Hematopoietic multipotent progenitor cell treated with erythropoietin and hydrocortisone succinate and interleukin-3 and kit ligand, for 6 days (in vitro differentiated cells): ENCODE measurements at regions not wholly inside any gene's neighbourhood (a gene's known extent, or its start where the extent isn't known, plus 50 kb on each side); places are given as distances from the start of the nearest gene placed in this dataset.
"Not testable (repeated sequence)": the region's sequence is repeated elsewhere in the genome, so short reads cannot be mapped to it uniquely, and the experiment has no call there.

Experiments used
- DNase-seq: peaks from one replicate; pipeline ENCODE4 v3.0.0-alpha.2; 2015

DNA sequence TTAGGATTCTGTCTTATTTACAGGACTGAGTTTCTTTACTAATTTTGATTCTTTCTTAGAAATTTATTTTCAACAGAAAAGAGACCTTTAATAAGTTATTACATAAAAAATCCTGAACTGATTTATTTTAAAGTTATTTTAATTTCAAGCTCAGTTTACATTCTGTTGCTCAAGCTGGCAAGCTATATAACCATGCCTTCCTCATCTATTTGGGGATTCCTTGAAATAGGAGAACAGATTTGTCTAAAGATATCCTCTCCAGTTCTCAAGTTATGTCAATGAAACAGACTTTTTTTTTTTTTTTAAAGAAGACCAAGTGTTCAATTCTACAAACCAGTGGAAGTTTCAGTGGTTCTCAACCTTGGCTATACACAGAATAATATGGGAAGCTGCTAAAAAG, 103.3 kb upstream of the TRHDE start:
- no peak for DNase-seq

DNA sequence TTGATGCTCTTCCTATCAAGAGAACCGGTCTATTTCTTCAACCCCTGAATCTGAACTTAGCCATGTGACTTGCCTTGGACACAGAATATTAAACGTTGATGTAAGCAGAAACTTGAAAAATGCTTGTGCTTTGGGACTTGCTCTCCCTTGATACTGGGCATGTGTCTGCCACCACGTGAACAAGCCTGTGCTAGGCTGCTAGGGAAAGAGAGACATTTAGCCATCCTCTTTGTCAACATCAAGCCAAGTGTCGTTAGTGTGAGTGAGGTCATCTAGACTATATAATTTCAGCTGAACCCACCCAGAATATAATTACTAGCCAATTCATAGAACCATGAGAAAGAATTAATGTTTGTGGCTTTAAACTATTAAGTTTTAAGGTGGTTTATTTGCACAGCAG, 98.2 kb upstream of the TRHDE start:
- DNase-seq, result no peak

DNA sequence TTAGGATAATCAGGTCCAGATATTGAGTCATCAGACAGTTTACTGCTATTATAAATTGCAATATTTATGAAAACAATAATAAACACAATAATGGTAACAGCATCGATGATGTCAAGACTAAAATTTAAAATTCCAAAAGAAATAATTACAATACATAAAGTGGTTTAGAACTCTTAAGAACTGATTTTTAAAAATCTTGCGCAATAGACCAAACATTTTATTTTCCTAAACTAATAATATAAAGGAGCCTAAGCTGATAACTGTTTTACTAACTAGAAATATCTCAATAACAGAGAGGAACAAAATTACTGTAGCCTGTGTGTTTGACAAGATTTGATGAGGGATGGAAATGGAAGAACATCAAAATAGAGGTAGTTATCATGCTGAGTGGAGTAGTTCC, 93.9 kb upstream of the TRHDE start:
- DNase-seq, result no peak

DNA sequence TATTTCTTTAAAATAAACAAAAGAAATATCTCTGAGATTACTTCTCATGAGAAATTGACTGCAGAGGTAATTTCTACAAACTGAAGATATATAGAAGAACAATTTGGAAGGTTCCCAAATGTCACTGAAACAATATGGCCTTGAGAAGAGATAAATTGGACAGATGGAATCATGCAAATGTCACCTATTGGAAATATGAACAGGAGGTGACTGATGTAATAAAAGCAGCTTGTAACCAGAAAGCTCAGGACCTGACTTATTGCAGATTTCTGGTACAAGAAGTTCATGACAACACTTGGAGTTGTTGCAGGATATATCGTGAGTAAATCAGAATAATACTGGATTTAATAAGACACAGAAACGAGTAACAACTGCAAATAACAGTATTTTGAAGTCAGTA, 93.3 kb upstream of the TRHDE start:
- DNase-seq, result no peak

DNA sequence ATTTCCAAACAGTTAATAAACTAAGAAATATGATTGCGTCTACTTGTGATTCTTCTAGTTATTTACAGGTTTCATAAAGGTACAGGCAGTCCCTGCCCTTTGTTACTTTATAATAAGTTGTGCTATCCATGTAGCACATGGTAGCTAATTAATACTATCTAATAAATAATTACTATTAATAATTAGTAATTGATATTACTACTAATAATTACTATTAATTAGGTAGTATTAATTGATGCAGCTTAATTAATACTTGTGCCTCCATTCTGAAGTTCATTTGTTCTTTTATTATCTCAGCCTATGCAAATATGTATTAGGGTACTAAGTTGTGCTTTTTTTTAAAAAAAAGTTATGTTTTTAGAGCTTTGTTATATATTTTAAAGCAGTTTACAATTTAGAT, 92.3 kb upstream of the TRHDE start:
- DNase-seq, result no peak

DNA sequence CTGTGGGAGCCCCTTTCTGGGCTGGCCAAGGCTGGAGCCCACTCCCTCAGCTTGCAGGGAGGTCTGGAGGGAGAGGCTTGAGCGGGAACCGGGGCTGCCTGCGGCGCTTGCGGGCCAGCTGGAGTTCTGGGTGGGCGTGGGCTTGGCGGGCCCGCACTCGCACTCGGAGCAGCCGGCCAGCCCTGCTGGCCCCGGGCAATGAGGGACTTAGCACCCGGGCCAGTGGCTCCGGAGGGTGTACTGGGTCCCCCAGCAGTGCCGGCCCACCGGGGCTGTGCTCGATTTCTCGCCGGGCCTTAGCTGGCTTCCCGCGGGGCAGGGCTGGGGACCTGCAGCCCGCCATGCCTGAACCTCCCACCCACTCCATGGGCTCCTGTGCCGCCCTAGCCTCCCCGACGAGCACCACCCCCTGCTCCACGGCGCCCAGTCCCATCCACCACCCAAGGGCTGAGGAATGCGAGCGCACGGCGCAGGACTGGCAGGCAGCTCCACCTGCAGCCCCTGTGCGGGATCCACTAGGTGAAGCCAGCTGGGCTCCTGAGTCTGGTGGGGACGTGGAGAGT, 87.1 kb upstream of the TRHDE start:
- not testable (repeated sequence) for DNase-seq

DNA sequence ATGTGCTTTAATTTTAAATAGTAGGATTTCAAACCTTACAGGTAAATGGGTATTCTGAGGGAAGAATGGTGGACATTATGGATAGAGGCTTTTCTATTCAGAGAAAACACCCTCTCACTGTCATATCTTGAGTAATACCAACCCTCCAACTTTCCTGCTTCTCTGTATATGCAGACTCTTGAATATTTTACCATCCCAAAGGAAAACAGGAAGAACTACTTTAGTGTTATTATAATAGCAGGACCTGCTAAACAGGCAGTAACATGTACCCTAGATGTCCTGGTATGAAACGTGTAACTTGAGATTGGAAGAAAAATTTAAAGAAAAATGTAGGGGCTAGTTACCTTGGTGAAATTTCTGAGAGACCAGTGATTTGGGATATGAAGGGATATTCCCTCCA, 82.9 kb upstream of the TRHDE start:
- DNase-seq, result no peak

DNA sequence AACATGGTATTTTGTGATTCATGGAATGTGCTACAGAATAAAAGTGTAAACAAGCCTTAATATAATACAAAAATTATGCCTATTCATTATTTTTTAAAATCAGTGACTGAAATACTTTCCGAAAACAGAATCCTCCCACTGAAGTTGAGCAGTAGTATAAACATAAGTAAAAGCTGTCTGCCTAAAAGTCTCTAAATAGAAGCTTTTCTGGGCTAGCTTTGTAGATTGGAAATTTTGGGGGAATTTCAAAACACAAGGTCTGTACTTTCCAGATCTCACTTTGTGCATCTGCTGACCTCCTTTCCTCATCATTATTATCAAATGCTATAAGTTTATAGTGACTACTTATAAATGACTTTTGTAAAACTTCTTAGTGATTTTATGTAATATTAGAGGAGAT, 80.4 kb upstream of the TRHDE start:
- DNase-seq, result no peak

DNA sequence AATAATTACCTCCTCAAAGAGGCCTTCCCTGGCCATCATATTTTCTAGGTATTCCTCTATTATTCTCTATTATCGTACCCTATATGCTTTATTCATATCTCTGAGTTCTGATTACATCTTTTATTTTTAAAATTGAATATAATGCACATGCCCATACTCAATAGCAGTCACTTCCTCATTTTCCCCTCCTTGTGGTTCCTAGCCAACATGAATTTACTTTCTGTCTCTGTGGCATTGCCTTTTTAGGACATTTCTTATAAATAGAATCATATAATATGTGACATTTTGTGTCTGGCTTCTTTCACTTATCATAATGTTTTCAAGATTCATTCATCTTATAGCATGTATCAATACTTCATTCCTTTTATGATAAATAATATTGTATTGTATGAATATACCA, 74.4 kb upstream of the TRHDE start:
- no peak for DNase-seq

DNA sequence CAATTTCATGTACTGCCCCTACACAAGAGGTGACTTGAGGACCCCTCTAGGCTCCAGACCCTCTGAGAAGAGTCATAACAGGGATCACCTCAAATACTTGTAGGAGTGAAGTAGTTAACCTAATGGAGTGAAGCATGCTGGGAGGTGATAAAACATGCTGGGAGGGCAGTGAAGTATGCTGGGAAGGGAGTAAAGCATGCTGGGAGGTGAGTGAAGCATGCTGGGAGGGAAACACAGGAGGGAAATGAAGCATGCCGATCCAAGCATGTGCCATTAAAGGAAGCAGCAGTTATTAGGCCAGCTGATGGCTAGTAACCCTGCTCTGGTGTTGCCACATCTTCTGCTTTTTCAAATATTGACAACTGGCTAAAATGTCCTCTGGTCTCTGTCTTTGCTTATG, 70.7 kb upstream of the TRHDE start:
- no peak for DNase-seq

DNA sequence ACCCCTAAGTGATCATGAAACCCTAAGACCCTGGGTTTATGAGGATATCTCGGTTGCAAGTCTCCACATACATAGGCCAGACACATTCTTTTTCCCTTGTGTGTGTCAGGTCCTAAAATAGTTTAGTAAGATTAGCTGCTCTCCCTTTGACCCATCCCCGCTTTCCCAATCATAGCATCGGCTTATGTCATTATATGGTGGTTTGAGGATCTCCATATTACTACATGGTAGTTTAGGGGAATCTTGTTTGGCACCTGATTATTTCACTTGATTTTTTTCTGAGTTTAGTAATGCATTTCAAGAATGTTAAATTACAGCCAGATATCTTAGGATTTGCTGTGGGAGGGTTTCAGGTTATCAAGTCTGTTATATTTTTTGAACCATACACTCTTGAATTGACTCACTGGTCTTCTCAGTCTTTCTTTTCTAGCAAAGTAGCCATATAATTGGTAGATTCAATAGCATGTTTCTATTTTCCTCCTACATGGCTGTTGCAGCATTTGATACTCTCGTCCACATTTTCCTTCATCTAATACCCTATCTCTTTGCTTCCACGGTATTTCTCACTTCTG, 68.3 kb upstream of the TRHDE start:
- no peak for DNase-seq

DNA sequence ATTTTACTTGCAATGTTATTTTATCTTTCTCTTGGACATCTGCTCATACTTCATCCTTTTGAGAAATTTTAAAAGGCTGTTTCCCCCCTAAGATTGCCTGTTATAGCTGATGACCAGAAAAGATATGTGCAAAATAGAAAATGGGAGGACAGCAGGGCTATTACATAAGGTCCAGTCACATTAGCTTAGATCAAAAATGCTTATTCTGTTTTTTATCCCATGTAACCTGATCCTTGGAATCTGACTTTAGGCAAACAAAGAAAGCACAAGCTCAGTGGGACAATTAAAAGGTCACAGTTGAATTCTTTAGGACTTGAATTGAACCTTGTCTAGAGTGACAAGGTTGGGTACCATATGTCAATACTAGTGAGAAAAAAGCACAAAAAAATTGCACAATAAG, 65.1 kb upstream of the TRHDE start:
- no peak for DNase-seq

DNA sequence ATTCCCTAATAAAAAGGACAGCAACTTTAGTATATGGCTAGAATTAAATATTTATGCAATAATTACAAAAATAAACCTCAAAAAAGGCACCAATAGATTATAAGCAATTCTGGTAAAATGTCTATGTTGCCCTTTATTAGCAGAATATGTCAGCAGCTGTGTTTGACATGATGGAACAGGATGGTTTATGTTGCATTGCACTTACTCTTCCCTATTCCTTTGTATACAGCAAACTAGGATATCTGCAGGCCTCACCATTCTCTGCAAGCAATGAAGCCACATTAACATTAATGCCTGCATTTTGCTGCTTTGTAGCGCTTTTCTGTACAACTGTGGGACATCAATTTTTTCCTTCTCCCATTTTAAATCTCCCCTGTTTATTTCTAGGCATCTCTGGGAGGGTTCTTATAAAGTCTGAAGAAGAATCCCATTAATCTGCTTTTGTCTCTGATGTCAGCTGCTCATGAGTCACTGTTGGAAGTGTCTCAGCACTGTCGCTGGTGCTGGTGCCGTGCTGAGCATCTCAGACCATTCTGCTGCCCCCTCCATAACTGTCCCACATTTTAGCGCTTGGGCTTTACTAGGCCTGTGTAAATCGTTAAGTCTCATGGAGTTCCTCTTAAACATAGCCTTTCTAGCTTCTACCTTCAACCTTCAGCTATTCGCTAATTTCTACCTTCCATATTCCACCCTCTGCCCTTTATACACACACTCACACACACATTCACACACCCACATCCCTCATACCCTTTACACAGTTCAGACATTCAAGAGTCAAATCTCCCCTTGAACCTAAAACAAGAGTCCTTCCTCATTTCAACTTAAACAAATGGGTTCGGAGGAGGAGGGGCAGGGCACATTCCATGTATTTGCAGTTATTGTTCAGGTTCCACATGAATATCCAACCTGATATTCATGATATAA, 64.4 kb upstream of the TRHDE start:
- no peak for DNase-seq

DNA sequence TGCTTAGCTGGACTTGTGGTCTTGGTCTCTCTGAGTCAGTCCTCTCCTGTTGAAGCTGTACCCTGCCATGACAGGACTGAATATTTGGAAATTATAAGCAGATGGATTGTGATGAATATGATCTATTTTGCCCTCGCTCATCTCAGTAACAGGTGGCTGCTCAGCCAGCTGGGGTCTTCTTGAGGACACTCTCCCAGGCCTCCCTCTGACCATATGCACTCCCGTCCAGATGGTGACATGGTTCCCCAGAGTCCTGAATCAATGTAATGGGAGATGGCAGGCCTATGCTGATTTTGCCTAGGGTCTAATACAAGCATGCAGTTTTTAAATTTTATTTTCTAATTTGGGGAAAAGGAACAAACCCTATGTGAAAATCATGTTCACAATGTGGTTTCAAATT, 63.1 kb upstream of the TRHDE start:
- DNase-seq, result no peak

DNA sequence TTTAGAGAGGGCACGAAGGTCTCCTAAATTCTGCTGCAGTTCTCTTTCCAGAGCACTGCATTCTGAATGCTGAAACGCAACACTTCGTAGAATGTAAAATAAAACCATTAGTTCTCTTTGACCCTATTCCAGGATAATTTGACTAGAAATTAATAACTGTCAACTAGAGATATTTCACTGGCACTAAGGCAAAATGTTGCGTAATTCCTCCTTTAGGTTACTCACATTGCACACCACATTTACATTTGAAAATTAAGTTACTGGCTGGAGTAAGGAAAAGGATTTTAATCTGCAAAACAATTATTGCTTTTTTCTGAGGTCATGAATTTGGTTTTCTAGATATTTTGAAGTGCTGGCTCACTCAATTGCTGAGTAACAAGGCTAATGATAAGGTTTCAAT, 58.0 kb upstream of the TRHDE start:
- DNase-seq, result no peak

DNA sequence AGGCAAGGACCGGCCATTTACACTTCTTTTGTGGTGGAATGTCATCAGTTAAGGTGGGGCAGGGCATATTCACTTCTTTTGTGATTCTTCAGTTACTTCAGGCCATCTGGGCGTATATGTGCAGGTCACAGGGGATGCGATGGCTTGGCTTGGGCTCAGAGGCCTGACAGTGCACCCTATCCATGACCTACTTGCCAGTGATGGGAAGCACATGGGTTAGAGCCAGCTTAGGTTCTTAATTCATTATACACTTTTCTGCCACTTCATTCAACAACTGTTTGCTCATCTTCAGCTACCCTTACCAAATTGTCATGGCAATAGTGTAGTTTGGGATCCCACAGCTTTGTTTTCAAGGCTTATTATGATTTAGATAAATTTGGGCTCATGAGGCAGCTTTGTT, 56.9 kb upstream of the TRHDE start:
- DNase-seq, result not testable (repeated sequence)

DNA sequence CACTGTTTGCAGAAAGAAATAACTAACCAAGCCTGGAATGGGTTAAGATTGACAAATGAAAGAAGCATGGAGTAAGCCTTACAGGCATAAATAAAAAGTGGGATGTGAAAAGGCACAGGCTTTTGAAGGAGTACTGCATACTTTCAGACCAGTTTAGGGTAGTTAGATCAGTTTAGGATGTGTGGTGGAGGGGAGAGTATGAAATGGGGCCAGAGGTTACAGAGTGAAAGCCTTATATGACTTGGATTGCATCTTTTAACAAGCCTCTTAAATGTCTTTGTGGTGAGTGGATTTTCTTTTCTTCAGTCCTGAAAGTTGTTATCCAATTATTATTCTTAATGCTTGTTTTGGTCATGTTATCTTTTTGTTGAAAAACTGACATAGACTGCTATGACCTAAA, 52.2 kb upstream of the TRHDE start:
- no peak for DNase-seq
